Progenitor cell of endocrine pancreas (in vitro differentiated cells): ENCODE measurements at regions not wholly inside any gene's neighbourhood (a gene's known extent, or its start where the extent isn't known, plus 50 kb on each side); places are given as distances from the start of the nearest gene placed in this dataset.

Experiments
- DNase-seq: peaks from one replicate; pipeline ENCODE4 v3.0.0; 2021; ENCODE audit warnings: low spot score; ENCODE audit not compliant: unreplicated experiment
- H3K27ac Mint-ChIP-seq: 2 replicates; pipeline ENCODE4 v1.8.0; 2021; ENCODE audit warnings: mild to moderate bottlenecking, moderate library complexity, mixed read lengths
- H3K27me3 Mint-ChIP-seq: 2 replicates; pipeline ENCODE4 v1.8.0; 2021; ENCODE audit warnings: mixed read lengths
- H3K36me3 Mint-ChIP-seq: 2 replicates; pipeline ENCODE4 v1.8.0; 2022; ENCODE audit warnings: mixed read lengths; ENCODE audit not compliant: insufficient read depth
- H3K4me1 Mint-ChIP-seq: 2 replicates; pipeline ENCODE4 v1.8.0; 2021; ENCODE audit warnings: low read depth, mixed read lengths
- H3K4me3 Mint-ChIP-seq: 2 replicates; pipeline ENCODE4 v1.8.0; 2021; ENCODE audit warnings: low read depth, mild to moderate bottlenecking, moderate library complexity, mixed read lengths
- H3K9me3 Mint-ChIP-seq: 2 replicates; pipeline ENCODE4 v1.8.0; 2021; ENCODE audit warnings: low read depth, mixed read lengths
- CTCF ChIP-seq: fragments of 200-600 bp; sonication (generic); IDR thresholded peaks from one replicate; pipeline ENCODE4 v1.5.0; 2021; ENCODE audit warnings: antibody characterized with exemption, mild to moderate bottlenecking; ENCODE audit not compliant: unreplicated experiment

- Mint-ChIP-seq H3K9me3 (no peaks in the 10 kb centered on the region), H3K27ac (no peak overlapping the region), H3K4me3 (no peak overlapping the region), H3K36me3 (no peaks in the 10 kb centered on the region), H3K27me3 (no peaks in the 10 kb centered on the region), H3K4me1 (no peaks in the 10 kb centered on the region)
- DNase-seq, result no peak
- TF ChIP-seq CTCF, result no peak
These were observed 95.0 kb upstream of the GIMD1 start for GRCh38 chr4:106463622-106464021.

GRCh38 chr4:106454581-106454980 lies 86.0 kb upstream of the GIMD1 start:
- DNase-seq, result no peak
- Mint-ChIP-seq H3K4me3 (no peak overlapping the region), H3K4me1 (no peaks in the 10 kb centered on the region)

GRCh38 chr4:106454021-106454420 lies 85.4 kb upstream of the GIMD1 start:
- Mint-ChIP-seq H3K27ac (no peak overlapping the region), H3K9me3 (no peaks in the 10 kb centered on the region), H3K4me1 (no peaks in the 10 kb centered on the region), H3K4me3 (no peak overlapping the region), H3K36me3 (no peaks in the 10 kb centered on the region), H3K27me3 (no peaks in the 10 kb centered on the region)
- no peak for TF ChIP-seq CTCF
- DNase-seq, result no peak

More at GRCh38 chr4:106454581-106454980, 86.0 kb upstream of the GIMD1 start:
- no peaks in the 10 kb centered on the region for H3K27me3 Mint-ChIP-seq
- no peak overlapping the region for H3K27ac Mint-ChIP-seq
- no peaks in the 10 kb centered on the region for H3K9me3 Mint-ChIP-seq
- H3K36me3 Mint-ChIP-seq, result no peaks in the 10 kb centered on the region
- no peak for TF ChIP-seq CTCF

GRCh38 chr4:106451091-106451490 lies 82.5 kb upstream of the GIMD1 start:
- H3K36me3 Mint-ChIP-seq, result no peaks in the 10 kb centered on the region
- H3K4me1 Mint-ChIP-seq, result no peaks in the 10 kb centered on the region
- H3K9me3 Mint-ChIP-seq, result no peaks in the 10 kb centered on the region
- H3K27ac Mint-ChIP-seq, result no peak overlapping the region
- H3K4me3 Mint-ChIP-seq, result no peak overlapping the region
- no peaks in the 10 kb centered on the region for H3K27me3 Mint-ChIP-seq
- TF ChIP-seq CTCF, result no peak
- DNase-seq, result no peak

GRCh38 chr4:106450249-106450648 lies 81.7 kb upstream of the GIMD1 start:
- H3K27ac Mint-ChIP-seq, result no peak overlapping the region
- DNase-seq, result no peak
- TF ChIP-seq CTCF, result no peak
- H3K9me3 Mint-ChIP-seq, result peaks cover 5% of the 10 kb centered on the region
- no peaks in the 10 kb centered on the region for H3K36me3 Mint-ChIP-seq
- no peak overlapping the region for H3K4me3 Mint-ChIP-seq
- H3K4me1 Mint-ChIP-seq, result no peaks in the 10 kb centered on the region
- H3K27me3 Mint-ChIP-seq, result no peaks in the 10 kb centered on the region
